ENCODE measurements at regions not wholly inside any gene's neighbourhood (a gene's known extent, or its start where the extent isn't known, plus 50 kb on each side); places are given as distances from the start of the nearest gene placed in this dataset.

GRCh38 chr5:135242021-135242865 is 156.8 kb downstream of the MACROH2A1 start:
- TF ChIP-seq, protein P1, sequence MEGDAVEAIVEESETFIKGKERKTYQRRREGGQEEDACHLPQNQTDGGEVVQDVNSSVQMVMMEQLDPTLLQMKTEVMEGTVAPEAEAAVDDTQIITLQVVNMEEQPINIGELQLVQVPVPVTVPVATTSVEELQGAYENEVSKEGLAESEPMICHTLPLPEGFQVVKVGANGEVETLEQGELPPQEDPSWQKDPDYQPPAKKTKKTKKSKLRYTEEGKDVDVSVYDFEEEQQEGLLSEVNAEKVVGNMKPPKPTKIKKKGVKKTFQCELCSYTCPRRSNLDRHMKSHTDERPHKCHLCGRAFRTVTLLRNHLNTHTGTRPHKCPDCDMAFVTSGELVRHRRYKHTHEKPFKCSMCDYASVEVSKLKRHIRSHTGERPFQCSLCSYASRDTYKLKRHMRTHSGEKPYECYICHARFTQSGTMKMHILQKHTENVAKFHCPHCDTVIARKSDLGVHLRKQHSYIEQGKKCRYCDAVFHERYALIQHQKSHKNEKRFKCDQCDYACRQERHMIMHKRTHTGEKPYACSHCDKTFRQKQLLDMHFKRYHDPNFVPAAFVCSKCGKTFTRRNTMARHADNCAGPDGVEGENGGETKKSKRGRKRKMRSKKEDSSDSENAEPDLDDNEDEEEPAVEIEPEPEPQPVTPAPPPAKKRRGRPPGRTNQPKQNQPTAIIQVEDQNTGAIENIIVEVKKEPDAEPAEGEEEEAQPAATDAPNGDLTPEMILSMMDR (IDR thresholded peaks at IDR 0.05): no peak
- TF ChIP-seq POLR2A (IDR thresholded peaks at IDR 0.05) (no peak), POLR2AphosphoS5 (IDR thresholded peaks at IDR 0.05) (no peak)

Data from breast epithelium (tissue), 3 donors.